Upper lobe of right lung (tissue), 1 donor: ENCODE measurements at regions not wholly inside any gene's neighbourhood (a gene's known extent, or its start where the extent isn't known, plus 50 kb on each side); places are given as distances from the start of the nearest gene placed in this dataset.

Experiments
- ATAC-seq: fragments of 200-7000 bp; cut with Tn5 transposase; one replicate; pipeline ENCODE4 v1.9.1; 2020; ENCODE audit warnings: mild to moderate bottlenecking, moderate library complexity
- DNase-seq: peaks from one replicate; pipeline ENCODE4 v3.0.0-alpha.2; 2020
- H3K27ac ChIP-seq: fragments of 200-600 bp; one replicate; pipeline ENCODE4 v1.8.0; 2022
- H3K27me3 ChIP-seq: fragments of 200-600 bp; one replicate; pipeline ENCODE4 v1.8.0; 2022; ENCODE audit warnings: mild to moderate bottlenecking
- H3K36me3 ChIP-seq: fragments of 200-600 bp; one replicate; pipeline ENCODE4 v1.8.0; 2022
- H3K4me1 ChIP-seq: fragments of 200-600 bp; one replicate; pipeline ENCODE4 v1.8.0; 2022
- H3K4me3 ChIP-seq: fragments of 200-600 bp; one replicate; pipeline ENCODE4 v1.8.0; 2022; ENCODE audit warnings: mild to moderate bottlenecking
- H3K9me3 ChIP-seq: fragments of 200-600 bp; one replicate; pipeline ENCODE4 v1.8.0; 2022
- intact Hi-C: fragments of 100-400 bp; cut with DNase I; formaldehyde crosslinking; loops from one replicate; pipeline ENCODE4 v1.11.0; 2022
- TF ChIP-seq, protein P1 (sequence below): fragments of 200-600 bp; IDR thresholded peaks from one replicate; pipeline ENCODE4 v1.8.0; 2022; ENCODE audit warnings: antibody characterized with exemption
- donor health status: DM: no; HTN: yes; CAD: no; lungs with severe emphysema.

DNA sequence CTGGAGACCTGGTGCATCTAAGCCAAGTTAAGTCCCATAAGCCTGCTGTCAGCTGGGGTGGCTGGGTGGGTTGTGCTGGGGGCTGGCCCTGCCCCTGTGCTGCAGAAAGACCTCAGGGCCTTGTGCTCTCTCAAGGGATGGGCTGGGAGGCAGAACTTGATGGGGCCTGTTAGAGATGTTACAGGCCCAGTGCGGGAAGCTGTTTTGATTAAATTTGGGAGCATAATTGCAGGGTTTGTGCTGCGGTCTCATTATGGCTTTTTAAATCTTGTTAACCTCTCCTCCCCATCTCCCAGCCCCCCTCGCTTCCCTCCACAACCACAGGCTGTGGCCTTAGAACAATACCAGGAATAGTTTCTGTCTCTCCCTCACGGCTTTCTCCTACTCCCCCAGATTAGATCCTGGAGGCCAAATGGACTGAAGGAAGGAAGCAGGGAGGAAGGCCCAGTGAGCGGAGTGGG is 87.6 kb upstream of the TLE3 start:
- TF ChIP-seq, protein P1, sequence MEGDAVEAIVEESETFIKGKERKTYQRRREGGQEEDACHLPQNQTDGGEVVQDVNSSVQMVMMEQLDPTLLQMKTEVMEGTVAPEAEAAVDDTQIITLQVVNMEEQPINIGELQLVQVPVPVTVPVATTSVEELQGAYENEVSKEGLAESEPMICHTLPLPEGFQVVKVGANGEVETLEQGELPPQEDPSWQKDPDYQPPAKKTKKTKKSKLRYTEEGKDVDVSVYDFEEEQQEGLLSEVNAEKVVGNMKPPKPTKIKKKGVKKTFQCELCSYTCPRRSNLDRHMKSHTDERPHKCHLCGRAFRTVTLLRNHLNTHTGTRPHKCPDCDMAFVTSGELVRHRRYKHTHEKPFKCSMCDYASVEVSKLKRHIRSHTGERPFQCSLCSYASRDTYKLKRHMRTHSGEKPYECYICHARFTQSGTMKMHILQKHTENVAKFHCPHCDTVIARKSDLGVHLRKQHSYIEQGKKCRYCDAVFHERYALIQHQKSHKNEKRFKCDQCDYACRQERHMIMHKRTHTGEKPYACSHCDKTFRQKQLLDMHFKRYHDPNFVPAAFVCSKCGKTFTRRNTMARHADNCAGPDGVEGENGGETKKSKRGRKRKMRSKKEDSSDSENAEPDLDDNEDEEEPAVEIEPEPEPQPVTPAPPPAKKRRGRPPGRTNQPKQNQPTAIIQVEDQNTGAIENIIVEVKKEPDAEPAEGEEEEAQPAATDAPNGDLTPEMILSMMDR: no peak
- H3K36me3 ChIP-seq: no peaks in the 10 kb centered on the region
- intact Hi-C loops: no loop called here

DNA sequence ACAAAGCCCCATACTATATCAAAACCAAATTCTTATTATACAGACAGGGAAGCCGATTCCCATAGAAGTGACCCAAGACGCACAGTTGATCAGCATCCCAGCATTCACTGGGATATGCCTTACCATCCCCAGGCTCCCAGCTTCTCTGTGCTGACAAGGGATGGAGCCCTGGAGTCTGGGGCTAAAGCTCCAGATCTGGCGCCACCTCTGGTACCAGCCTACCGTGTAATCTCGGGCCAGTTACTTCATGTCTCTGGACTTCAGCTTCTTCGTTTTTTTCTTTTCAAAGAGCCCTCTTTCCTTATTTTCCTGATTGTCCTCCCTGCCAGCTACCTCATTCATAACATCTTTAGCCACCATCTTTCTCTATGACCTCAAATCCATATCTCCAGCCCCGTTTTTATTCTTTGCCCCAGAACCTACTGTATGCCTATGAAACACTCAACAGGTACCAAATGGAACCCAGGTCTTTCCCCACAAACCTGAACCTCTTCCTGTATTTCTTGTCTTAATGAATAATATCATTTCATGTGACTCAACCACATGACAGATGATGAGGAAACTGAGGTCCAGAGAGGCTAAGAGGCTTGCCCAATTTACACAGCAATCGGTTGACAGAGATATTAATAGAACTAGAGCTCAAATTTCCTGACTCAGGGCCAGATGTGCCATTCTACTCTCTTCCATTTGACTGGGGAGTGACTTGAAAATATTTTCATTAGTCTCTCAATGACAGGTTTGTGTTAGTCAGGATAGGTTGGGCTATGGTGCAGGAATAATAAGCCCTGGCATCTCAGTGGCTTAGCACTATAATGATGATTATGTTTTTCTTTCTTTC is 85.4 kb upstream of the TLE3 start:
- TF ChIP-seq, protein P1: no peak
- Histone ChIP-seq H3K4me1 (no peaks in the 10 kb centered on the region), H3K36me3 (no peaks in the 10 kb centered on the region), H3K4me3 (no peak overlapping the region), H3K27me3 (no peaks in the 10 kb centered on the region), H3K27ac (no peak overlapping the region), H3K9me3 (no peaks in the 10 kb centered on the region)
- intact Hi-C loops: no loop called here
- ATAC-seq: no peak
- peak; percentile 26 for DNase-seq

More for the DNA sequence above, 87.6 kb upstream of the TLE3 start:
- Histone ChIP-seq H3K4me3 (no peak overlapping the region), H3K27ac (no peak overlapping the region), H3K4me1 (no peaks in the 10 kb centered on the region), H3K9me3 (no peaks in the 10 kb centered on the region), H3K27me3 (no peaks in the 10 kb centered on the region)
- ATAC-seq: no peak
- DNase-seq: no peak

DNA sequence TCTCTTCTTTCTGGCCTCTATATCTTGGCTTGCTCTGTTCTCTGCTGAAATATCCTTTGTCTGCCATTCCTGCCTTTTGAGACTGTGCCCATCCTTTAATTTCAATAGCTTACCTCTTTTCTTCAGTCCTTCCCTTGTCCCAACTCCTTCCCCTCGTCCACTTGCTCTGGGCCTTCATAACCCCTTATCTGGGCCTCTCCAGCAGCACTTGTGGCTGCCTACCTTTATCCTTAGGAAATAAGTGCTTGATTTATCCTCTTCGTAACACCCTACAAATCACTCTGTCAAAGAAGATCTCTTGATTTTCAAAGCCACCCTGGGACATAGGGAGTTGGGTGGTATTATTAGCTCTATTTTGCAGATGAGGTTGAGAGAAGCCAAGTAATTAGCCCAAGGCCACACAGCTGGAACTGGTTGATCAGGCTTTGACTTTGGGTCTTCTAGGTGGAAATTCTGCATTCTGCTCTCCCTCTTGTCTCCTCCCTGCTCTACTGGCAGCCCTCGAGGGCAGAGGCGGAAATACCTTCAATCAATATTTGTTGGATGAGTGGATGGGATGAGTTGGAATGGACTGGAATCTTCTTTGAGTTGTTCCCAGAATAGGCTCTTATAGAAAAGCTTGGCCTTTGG is 84.0 kb upstream of the TLE3 start:
- no peak for ATAC-seq
- TF ChIP-seq, protein P1: no peak
- intact Hi-C loops: no loop called here

DNA sequence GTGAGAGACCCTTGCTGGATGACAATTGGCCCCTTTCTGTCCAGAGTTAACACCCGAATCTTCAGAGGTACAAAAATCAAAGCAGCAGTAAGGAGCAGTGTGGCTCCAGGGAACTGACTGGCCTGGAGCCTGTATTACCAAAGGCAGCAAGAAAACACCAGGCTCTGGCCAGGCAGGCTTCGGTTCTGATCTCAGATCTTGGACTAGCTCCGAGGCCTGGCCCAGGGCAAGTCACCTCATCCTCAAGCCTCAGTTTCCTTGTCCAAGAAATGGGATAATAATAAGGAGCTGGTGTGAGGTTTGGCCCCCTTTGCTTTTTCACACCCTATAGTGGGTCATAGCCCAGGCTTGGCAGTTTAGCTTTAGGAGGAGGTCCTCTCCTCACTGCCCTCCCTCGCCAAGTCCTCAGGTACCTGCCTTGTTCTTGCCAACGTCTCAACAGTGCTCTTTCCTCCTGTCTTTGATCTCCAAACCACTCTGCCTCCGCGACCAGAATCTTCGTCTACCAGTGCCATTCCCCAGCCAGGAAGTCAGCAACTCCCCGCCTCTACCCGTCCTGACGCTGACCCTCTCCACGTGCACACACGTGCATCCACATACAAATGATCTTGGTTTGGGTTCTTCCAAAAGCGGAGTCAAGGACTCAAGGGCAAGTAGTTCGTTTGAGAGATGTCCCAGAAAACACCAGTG is 82.6 kb upstream of the TLE3 start:
- Histone ChIP-seq H3K27me3 (no peaks in the 10 kb centered on the region), H3K4me3 (no peak overlapping the region), H3K9me3 (no peaks in the 10 kb centered on the region), H3K27ac (no peak overlapping the region), H3K36me3 (no peaks in the 10 kb centered on the region), H3K4me1 (no peaks in the 10 kb centered on the region)
- DNase-seq (peak; percentile 36), ATAC-seq (peak; percentile 16)
- TF ChIP-seq, protein P1: no peak
- intact Hi-C loops: no loop called here

More for the DNA sequence above, 84.0 kb upstream of the TLE3 start:
- Histone ChIP-seq H3K9me3 (no peaks in the 10 kb centered on the region), H3K27me3 (no peaks in the 10 kb centered on the region), H3K27ac (no peak overlapping the region), H3K4me1 (no peaks in the 10 kb centered on the region), H3K36me3 (no peaks in the 10 kb centered on the region), H3K4me3 (no peak overlapping the region)
- no peak for DNase-seq

DNA sequence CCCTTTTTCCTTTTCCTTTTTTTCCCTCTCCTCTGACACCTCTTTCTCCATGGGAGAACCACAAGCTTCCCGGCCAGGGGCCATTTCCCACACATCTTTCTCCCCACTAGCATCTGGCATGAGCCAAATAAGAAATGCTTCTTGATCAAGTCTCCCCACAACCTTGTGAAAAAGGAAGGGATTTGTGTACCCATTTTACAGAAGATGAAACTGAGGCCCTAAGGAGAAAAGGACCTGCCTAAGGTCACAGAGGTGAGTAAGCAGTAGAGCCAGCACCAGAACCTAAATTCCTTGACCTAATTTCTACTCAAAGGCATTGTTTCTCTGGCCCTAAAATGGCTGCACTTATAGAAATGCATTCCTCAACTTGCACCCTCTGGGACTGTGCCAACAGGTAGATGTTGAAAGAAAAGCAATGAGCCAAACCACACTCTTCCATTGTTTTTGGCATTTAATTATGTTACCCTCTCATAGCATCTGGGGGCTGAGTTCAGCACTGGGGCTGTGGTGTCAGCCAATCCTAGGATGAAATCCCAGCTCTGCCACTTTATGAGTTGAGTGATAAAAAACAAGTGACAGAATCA is 81.7 kb upstream of the TLE3 start:
- intact Hi-C loops: no loop called here
- no peaks in the 10 kb centered on the region for H3K9me3 ChIP-seq
- H3K27ac ChIP-seq: no peak overlapping the region
- ATAC-seq (no peak), DNase-seq (no peak)
- H3K4me1 ChIP-seq: no peaks in the 10 kb centered on the region
- TF ChIP-seq, protein P1: no peak
- H3K36me3 ChIP-seq: no peaks in the 10 kb centered on the region
- no peak overlapping the region for H3K4me3 ChIP-seq
- H3K27me3 ChIP-seq: no peaks in the 10 kb centered on the region
